Left cardiac atrium (tissue), 4 donors: ENCODE measurements at regions not wholly inside any gene's neighbourhood (a gene's known extent, or its start where the extent isn't known, plus 50 kb on each side); places are given as distances from the start of the nearest gene placed in this dataset.
A peak's percentile ranks its signal among the peaks of the same experiment; 100 is the strongest.
"Not testable (repeated sequence)": the region's sequence is repeated elsewhere in the genome, so short reads cannot be mapped to it uniquely, and the experiment has no call there.

Experiments
- ATAC-seq, 2 donors: fragments of 200-7000 bp; cut with Tn5 transposase; one replicate each; pipeline ENCODE4 v1.9.1; 2020; ENCODE audit warnings: mild to moderate bottlenecking in 2 of 2, moderate library complexity in 2 of 2
- DNase-seq: peaks from one replicate; pipeline ENCODE4 v3.0.0-alpha.2; 2020
- intact Hi-C, 2 donors: fragments of 100-400 bp; cut with DNase I; formaldehyde crosslinking; loops; one replicate each; pipeline versions ENCODE4 v1.14.1 to v1.15.1; 2022 to 2023
- donor health status: DM: no; HTN: yes; CAD: no.
- donor health status: DM: no; HTN: yes; CAD: no; lungs with severe emphysema.
- donor health status: DM: yes; HTN: yes; CAD: no.
- donor health status: Dilated cardiomyopathy.

DNA sequence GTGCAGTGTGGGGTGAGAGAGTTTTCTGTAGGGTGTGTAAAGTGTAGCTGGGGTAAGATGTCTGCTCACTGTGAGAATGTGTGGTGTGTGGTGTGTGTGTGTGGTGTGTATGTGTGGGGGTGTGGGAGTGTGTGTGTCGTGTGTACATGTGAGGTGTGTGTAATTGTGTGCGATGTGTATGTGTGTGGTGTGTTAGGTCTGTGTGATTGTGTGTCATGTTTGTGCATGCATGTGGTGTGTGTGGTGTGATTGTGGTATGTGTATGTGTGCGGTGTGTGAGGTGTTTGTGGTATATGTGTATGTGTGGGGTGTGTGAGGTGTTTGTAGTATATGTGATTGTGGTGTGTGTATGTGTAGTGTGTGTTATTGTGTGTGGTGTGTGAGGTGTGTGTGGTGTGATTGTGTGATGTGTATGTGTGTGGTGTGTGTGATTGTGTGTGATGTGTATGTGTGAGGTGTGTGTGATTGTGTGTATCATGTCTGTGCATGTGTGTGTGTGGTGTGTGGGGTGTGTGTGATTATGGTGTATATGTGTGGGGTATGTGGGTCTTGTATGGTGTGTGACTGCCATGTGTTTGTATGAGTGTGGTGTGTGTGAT lies 241.7 kb upstream of the HDAC4 start:
- intact Hi-C loops: no loop called here
- ATAC-seq: no peak
- DNase-seq: no peak

DNA sequence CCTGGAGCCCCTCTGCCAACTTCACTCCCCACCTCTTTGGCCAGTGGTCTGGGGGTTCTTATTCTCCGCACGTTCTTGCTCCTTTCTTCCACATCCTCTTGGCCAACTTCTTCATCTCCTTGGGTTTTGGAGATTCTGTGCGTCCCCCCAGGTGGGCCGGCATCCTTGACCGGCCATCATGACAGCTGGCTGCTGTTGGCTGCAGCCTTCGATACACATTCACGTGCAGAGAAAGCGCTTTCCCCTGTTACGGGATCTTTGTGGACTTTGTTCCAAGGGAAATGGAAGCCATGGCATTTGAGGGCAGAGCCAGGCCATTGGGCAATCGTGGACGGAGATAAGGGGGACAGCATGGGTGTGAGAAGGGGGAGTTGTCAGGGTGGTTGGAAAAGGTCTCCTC lies 241.1 kb upstream of the HDAC4 start:
- DNase-seq, intact Hi-C loops, ATAC-seq: not testable (repeated sequence)

GRCh38 chr2:239640676-239641578 lies 240.1 kb upstream of the HDAC4 start:
- DNase-seq (no peak), ATAC-seq (no peak)
- intact Hi-C loops: no loop called here

DNA sequence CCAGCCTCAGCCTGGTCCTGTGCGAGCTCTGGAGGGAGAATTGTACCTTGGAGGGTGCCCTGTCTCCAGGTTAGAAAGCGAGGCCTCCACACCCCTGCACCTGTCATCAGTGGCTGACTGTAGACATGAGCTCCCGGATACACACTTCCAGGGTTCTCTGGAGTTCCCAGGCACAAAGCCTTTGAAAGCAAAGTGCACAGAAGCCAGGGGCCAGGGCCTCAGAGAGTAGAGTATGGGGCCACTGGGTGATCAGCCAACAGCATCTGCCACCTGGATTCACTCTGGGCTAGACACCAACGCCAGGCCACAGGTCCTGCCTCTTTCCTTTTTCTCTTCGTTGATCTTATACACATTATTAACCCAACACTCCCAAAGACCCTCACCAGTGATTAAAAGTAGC lies 239.4 kb upstream of the HDAC4 start:
- DNase-seq: no peak
- no peak for ATAC-seq
- intact Hi-C loops: no loop called here

DNA sequence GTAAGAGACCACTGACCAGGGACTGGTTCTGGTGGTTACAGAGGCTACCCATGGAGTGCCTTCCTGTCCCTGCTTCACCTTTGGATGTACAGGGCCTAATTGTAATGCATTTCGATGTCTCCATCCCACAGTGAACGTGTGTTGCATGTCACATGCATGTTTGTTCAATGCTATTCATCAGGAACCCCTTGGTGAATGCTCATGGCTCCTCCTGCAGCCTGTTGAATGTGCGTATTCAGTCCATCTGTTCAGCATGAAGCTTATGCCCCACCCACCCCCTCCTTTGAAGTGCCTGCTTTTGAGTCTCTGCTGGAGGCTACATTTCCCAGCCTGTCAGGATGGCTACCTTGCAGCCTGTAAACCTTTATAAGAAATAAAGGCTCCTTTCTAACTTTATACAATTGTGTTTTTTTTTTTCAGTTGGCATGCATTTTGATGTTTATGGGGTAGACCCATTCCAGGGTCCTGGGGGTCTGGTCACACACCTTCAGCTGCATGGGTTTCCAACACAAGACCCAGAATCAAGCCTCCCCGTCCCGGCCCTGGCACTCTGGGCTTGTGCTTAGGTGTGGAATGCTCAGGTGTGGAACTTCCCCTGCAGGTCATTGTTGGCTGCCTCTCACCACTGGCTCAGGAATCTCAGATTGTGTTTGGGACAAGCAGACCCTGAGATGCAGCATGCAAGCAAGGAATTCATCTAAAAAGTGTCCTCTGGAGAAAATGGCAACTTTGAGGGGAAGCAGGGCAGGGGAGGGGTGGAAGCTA lies 238.8 kb upstream of the HDAC4 start:
- ATAC-seq: no peak
- no peak for DNase-seq
- intact Hi-C loops: no loop called here

DNA sequence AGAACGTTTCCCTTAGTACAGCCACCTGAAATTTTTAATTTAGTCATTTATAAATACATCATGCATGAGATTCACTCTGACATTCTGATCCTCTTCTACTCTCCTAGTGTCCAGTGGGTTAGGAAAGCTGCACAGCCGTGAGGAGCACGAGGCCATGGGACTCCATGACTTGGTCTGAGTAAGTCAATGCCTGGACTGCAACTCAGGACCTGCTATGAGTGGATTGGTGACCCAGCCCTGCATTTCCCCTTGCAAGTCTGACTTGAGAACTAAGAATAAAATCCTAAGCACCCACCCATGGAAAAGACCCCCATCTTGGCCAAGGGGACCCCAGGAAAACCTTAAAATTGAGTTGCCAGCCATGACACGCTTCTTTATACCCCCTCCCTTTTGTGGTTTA lies 237.6 kb upstream of the HDAC4 start:
- ATAC-seq: no peak
- DNase-seq: no peak
- intact Hi-C loops: no loop called here

- DNase-seq (no peak), ATAC-seq (no peak)
- intact Hi-C loops: no loop called here
Observed at GRCh38 chr2:239636808-239637207, 236.0 kb upstream of the HDAC4 start.

DNA sequence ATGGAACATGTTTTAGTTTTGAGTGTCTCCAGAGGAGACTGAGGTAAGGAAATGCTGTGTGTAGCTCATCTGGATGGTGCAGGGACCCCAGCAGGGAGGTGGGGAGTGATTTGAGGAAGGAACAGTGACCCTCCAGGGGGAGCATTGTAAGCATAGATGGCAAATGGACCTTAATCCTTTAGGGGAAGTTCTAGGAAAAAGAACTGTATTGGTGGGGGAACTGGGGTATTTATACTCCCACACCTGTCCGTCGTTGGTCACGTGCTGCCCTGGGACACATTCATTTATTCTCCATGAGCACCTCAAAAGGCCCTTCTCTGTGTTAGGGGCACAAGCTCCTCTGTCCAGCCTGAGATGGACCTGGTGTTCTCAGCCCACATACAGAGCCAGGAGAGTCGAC lies 233.9 kb upstream of the HDAC4 start:
- no peak for DNase-seq
- no peak for ATAC-seq
- intact Hi-C loops: no loop called here

GRCh38 chr2:239630618-239631286 lies 229.9 kb upstream of the HDAC4 start:
- intact Hi-C loops: no loop called here
- DNase-seq (peak; percentile 36), ATAC-seq (peak; percentile 67 to 98)

DNA sequence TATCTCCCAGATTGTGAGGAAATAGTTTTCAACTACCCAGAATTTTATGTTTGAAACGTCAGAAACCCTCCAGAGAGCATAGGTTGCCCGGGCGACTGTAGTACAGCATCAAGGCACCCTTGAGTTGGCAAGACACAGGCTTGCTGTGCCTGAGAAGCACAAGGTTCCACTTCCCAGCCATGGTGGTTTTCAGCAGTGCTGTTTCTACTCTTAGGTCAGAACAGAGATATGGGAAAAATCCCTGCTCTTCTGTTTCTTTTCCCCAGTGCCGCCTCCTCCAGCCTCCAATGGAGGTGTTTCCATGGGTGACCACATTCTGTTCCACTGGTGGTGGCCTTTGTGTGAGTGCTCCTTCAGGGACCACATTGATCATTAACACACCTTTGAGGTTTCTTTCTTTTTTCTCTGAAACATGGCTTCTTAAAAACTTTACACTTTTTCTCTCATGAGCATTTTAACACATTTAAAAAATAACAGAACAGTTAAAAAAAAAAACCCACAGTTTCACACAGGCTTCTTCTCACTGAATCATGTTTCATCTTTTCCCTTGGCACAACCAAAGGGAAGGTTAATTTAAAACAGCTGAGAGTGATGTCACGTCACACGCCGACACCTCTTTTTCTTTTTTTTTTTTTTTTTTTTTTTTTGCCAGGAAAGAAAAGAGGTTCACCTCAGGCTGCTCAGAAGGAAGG lies 229.3 kb upstream of the HDAC4 start:
- ATAC-seq (peak in 1 of 2 donors; percentile 59), DNase-seq (no peak)
- intact Hi-C loops: no loop called here

DNA sequence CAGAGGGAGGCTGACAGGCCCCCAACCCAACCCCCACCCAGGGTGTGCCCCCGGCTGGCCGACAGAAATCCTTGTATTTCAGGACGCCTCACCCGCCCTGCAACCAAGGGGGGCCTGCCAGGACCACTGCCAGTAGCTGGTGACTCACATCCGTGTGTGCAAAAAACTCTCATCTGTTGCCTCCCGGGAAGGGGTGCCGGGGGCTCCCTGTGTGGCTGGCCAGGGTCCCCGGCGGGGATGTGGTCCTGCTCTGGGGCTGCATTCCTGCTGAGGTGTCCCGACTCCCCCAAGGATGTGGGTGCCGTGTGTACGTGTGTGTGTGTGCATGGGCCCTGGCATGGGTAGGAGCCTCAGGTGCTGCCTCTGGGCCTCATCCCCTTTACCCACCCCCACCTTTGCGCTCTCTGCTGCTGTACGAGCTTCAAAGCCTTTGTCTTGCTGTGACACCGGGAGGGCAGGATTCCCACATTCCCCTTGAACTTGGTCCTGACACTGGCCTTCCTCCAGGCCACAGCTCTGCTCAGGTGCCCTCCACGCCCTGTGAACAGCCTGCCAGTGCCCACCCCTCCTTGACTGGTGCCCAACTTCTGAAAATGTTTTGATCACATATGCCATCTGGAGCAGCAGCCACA lies 226.3 kb upstream of the HDAC4 start:
- intact Hi-C loops: no loop called here
- no peak for DNase-seq
- ATAC-seq: no peak

GRCh38 chr2:239625971-239626734 lies 225.3 kb upstream of the HDAC4 start:
- ATAC-seq: peak in 1 of 2 donors; percentile 38
- intact Hi-C loops: no loop called here

GRCh38 chr2:239625156-239625845 lies 224.5 kb upstream of the HDAC4 start:
- ATAC-seq (no peak), DNase-seq (no peak)
- intact Hi-C loops: no loop called here

More at GRCh38 chr2:239625971-239626734, 225.3 kb upstream of the HDAC4 start:
- no peak for DNase-seq

DNA sequence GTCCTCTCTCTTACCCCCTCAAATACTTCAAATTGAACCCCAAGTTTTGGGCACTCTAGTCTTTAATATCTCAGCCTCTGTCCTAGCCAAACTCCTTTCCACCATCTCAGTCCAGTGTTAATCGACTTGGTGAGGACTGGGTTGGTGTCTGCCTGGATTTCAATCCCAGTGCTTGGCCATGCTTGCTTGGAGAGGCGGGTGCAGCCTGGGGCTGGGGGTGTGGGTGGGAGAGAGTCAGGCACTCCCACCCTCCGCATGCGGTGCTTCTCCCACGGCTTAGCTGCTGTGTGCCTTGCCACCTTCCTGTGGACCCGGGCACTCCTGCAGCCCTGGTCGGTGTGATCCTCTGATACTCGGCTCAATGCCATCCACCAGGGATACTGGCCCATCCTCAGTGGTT lies 220.8 kb upstream of the HDAC4 start:
- ATAC-seq: no peak
- DNase-seq: no peak
- intact Hi-C loops: no loop called here

DNA sequence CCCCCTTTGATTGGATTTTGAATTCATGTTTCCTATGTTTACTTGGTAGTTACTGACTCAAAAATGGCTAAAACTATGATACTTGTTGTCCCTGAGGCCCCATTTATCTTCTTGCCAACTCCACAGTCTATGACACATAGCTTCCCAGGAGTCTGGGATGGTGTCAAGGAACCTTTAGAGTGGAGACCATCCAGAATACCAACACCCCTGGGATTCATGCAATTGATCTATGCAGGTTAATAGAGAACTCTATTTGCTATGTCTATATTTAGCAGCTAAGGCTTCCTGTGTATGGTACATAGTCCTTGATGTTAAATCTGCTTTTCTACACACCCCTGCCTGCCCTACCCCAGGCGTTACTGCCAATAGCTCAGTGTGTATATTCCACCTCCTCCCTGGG lies 218.5 kb upstream of the HDAC4 start:
- intact Hi-C loops: no loop called here
- DNase-seq: no peak
- ATAC-seq: no peak

- ATAC-seq: no peak
- intact Hi-C loops: no loop called here
- DNase-seq: no peak
Observed at GRCh38 chr2:239616729-239617128, 215.9 kb upstream of the HDAC4 start.

GRCh38 chr2:239612133-239612532 lies 211.3 kb upstream of the HDAC4 start:
- no peak for DNase-seq
- ATAC-seq: no peak
- intact Hi-C loops: no loop called here
